Astrocyte of the spinal cord (primary cell): ENCODE measurements at regions not wholly inside any gene's neighbourhood (a gene's known extent, or its start where the extent isn't known, plus 50 kb on each side); places are given as distances from the start of the nearest gene placed in this dataset.
"Not testable (repeated sequence)": the region's sequence is repeated elsewhere in the genome, so short reads cannot be mapped to it uniquely, and the experiment has no call there.

Source experiments
- DNase-seq: peaks from one replicate; pipeline ENCODE4 v3.0.0; 2011; ENCODE audit warnings: low read depth, low spot score
- H3K4me3 ChIP-seq: 2 replicates; pipeline ENCODE4 v1.5.1; 2011; ENCODE audit warnings: low read depth, mild to moderate bottlenecking, low read length, moderate library complexity
- CTCF ChIP-seq: IDR thresholded peaks from 2 replicates; pipeline ENCODE4 v1.5.1; 2012; ENCODE audit warnings: low read depth, mild to moderate bottlenecking, low read length, inconsistent platforms
- in situ Hi-C: cut with HindIII; loops from 2 replicates; pipeline ENCODE4 v1.10.0; 2017; ENCODE audit warnings: low sequenced_read_pairs

GRCh38 chr9:2419347-2419746 is 202.2 kb upstream of the VLDLR start:
- in situ Hi-C loops, result no loop called here
- H3K4me3 ChIP-seq, result no peak overlapping the region
- no peak for TF ChIP-seq CTCF
- DNase-seq, result no peak

DNA sequence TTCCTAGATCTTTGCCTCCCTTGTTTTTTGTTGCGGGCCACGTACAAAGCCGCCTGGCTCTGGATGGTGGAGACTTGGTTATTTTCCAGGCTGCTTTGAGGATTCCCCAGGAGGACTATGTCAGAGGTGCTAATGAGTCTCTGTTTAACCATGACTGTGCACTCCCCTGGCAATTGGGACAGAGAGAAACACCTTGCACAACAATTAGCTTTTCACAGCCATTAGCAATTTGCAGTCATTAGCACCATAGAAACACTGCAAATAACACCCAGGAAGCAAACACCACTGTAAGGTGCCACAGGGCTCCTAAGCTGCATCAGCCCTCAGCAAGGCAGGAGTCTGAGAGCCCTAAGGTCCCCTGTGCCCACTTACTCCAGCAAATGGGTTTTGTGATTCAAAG is 201.0 kb upstream of the VLDLR start:
- H3K4me3 ChIP-seq, result no peak overlapping the region
- in situ Hi-C loops, result no loop called here

DNA sequence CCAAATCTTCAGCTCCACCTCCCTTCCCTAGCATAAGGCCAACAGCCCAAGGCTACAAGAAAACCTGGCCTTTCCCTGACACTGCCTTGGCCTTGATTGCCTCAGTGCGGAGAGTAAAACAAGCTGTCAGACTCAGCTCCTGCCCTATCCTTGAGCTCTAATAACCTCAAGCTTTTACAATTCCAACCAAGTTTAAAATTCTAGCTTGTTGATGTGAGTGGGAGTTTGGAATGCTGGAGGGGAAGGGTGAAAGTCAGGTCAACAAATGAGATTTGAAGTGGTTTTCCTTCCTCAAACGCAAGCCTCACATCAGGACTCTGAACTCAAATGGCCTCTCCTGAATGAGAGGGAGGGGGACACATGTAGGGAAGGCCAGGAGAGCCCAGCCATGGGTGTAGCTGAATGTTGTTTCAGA is 197.0 kb upstream of the VLDLR start:
- in situ Hi-C loops, result no loop called here
- no peak for TF ChIP-seq CTCF
- DNase-seq, result peak; percentile 22
- H3K4me3 ChIP-seq, result no peak overlapping the region

More for the DNA sequence above, 201.0 kb upstream of the VLDLR start:
- TF ChIP-seq CTCF, result no peak
- DNase-seq, result no peak

DNA sequence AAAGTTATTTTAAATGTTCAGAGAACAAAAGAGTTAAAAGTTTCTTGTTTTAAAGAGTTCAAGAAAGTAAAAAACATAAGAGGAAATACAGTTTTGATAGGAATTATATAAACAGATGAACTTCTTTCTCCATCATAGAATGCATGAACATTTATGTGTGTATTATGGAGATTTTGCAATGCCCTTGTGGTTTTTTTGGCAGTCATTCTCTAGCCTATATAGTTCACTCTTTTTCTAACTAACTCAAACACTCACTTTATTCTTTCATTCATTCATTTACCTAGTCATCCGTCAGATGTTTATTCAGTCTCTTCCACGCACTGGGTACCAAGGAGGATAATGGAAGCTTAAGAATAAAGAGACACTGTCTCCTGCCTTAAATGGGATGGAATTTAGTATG is 195.9 kb upstream of the VLDLR start:
- H3K4me3 ChIP-seq, result no peak overlapping the region
- in situ Hi-C loops, result no loop called here
- no peak for DNase-seq
- TF ChIP-seq CTCF, result no peak

DNA sequence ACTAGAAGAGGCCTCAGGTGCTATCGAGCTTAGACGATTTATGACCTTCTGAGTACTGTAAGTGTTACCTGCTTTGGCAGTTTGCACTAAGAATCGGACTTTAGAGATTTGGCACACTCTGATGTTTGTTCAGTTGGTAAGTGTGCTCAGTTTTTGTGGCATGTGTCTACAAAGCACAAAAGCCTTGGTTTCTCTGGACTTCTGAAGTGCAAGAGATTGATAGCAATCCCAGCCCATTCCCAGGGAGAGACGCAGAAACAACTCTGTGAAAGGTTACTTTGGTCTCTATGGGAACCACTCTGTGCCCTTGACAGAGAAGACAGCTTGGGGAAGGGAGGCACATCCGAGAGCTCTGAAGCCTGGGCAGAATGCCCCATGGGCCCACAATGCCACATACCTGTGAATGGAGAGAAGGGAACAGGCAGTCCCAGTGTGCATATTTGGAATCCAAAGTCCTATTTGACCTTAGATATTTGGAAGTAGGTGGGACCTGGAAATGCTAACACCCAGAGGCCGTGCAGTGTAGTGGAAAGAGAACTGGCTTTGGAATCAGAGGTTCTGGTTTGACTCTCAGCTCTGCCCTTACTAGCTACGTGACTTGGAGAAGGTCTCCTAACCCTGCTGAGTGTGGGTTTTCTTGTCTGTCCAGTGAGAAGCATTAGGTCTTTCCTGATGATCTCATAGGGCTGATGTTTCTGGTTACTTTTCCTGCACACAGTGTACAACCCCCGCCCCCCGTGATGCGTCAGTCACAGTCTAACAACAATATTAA is 194.3 kb upstream of the VLDLR start:
- DNase-seq, result no peak
- no peak for TF ChIP-seq CTCF
- no peak overlapping the region for H3K4me3 ChIP-seq
- in situ Hi-C loops, result no loop called here

- no peak for DNase-seq
- in situ Hi-C loops, result no loop called here
- no peak overlapping the region for H3K4me3 ChIP-seq
- no peak for TF ChIP-seq CTCF
These were observed 181.6 kb upstream of the VLDLR start for GRCh38 chr9:2439957-2440356.

- DNase-seq, in situ Hi-C loops, H3K4me3 ChIP-seq: not testable (repeated sequence)
These were observed 177.7 kb upstream of the VLDLR start for GRCh38 chr9:2443933-2444332.
